IMR-90 (cell line): ENCODE measurements at regions not wholly inside any gene's neighbourhood (a gene's known extent, or its start where the extent isn't known, plus 50 kb on each side); places are given as distances from the start of the nearest gene placed in this dataset.

Experiments used
- ATAC-seq: fragments of 200-7000 bp; cut with Tn5 transposase; 2 replicates; pipeline ENCODE4 v1.9.1; 2020; ENCODE audit warnings: low read depth, mild to moderate bottlenecking, moderate library complexity
- BruUV-seq: library from RNA; stranded (reverse); fragments of 400-500 nt; replicated peaks from 2 replicates; lab custom pipeline; 2021; lab: Mats Ljungman, UMichigan
- CTCF ChIA-PET: fragments of 300-600 bp; formaldehyde crosslinking; extraction: SDS; loops from one replicate; lab custom pipeline; 2021; ENCODE audit warnings: antibody characterized with exemption; lab: Yijun Ruan, JAX
- POLR2A ChIA-PET: fragments of 300-600 bp; sonication (Branson Sonifier 250); formaldehyde crosslinking; loops from one replicate; lab custom pipeline; 2022; ENCODE audit warnings: antibody characterized with exemption; ENCODE audit not compliant: unreplicated experiment; lab: Charles Lee
- DNase-seq: peaks from one replicate; pipeline ENCODE4 v3.0.0; 2013
- H2AFZ ChIP-seq: replicated peaks from 2 replicates; pipeline ENCODE3; 2013; ENCODE audit warnings: low read length, mild to moderate bottlenecking; ENCODE audit not compliant: poor library complexity
- H2AK5ac ChIP-seq: 2 replicates; pipeline ENCODE4 v1.6.1; 2013; ENCODE audit warnings: low read depth, low read length, inconsistent platforms
- H2AK9ac ChIP-seq: replicated peaks from 2 replicates; pipeline ENCODE3; 2013; ENCODE audit warnings: mild to moderate bottlenecking, low read depth, low read length, moderate library complexity; ENCODE audit not compliant: poor library complexity
- H2BK120ac ChIP-seq: 2 replicates; pipeline ENCODE4 v1.6.1; 2013; ENCODE audit warnings: low read depth, low read length, inconsistent platforms
- H2BK15ac ChIP-seq: 3 replicates; pipeline ENCODE4 v1.6.1; 2013; ENCODE audit warnings: low read depth, low read length, inconsistent platforms
- H2BK20ac ChIP-seq: 2 replicates; pipeline ENCODE4 v1.6.1; 2013; ENCODE audit warnings: low read depth, mild to moderate bottlenecking, inconsistent platforms, low read length, moderate library complexity
- H2BK5ac ChIP-seq: 2 replicates; pipeline ENCODE4 v1.6.1; 2013; ENCODE audit warnings: mild to moderate bottlenecking, low read depth, low read length, inconsistent platforms; ENCODE audit not compliant: poor library complexity, severe bottlenecking
- H3K14ac ChIP-seq: replicated peaks from 2 replicates; pipeline ENCODE4 v1.6.1; 2013; ENCODE audit warnings: low read depth, low read length, inconsistent platforms
- H3K18ac ChIP-seq: 2 replicates; pipeline ENCODE4 v1.6.1; 2013; ENCODE audit warnings: low read depth, low read length, control low read depth
- H3K23ac ChIP-seq: 2 replicates; pipeline ENCODE4 v1.6.1; 2013; ENCODE audit warnings: low read depth, low read length, inconsistent platforms
- H3K27ac ChIP-seq: 2 replicates; pipeline ENCODE4 v1.5.1; 2013; ENCODE audit warnings: mild to moderate bottlenecking, control low read depth, low read length; ENCODE audit not compliant: insufficient read depth
- H3K27me3 ChIP-seq: 2 replicates; pipeline ENCODE4 v1.6.1; 2013; ENCODE audit warnings: low read length; ENCODE audit not compliant: control insufficient read depth, insufficient read depth
- H3K36me3 ChIP-seq: 2 replicates; pipeline ENCODE4 v1.6.1; 2013; ENCODE audit warnings: low read length, mixed read lengths; ENCODE audit not compliant: control insufficient read depth, insufficient read depth
- H3K4ac ChIP-seq: 2 replicates; pipeline ENCODE4 v1.6.1; 2013; ENCODE audit warnings: low read depth, low read length, inconsistent platforms
- H3K4me1 ChIP-seq: 2 replicates; pipeline ENCODE4 v1.6.1; 2013; ENCODE audit warnings: low read length, mixed read lengths; ENCODE audit not compliant: control insufficient read depth, insufficient read depth
- H3K4me2 ChIP-seq: 2 replicates; pipeline ENCODE4 v1.6.1; 2013; ENCODE audit warnings: low read depth, mild to moderate bottlenecking, control low read depth, low read length, moderate library complexity
- H3K4me3 ChIP-seq: 2 replicates; pipeline ENCODE4 v1.5.1; 2013; ENCODE audit warnings: low read depth, mild to moderate bottlenecking, control low read depth, low read length, moderate library complexity; ENCODE audit not compliant: insufficient read depth
- H3K56ac ChIP-seq: 2 replicates; pipeline ENCODE4 v1.6.1; 2013; ENCODE audit warnings: low read length, inconsistent platforms; ENCODE audit not compliant: insufficient read depth; ENCODE audit errors: extremely low read depth
- H3K79me1 ChIP-seq, 2 experiments: 2 replicates each; pipeline ENCODE4 v1.6.1; 2013; ENCODE audit warnings: low read length in 2 of 2, inconsistent platforms in 1 of 2, low read depth in 1 of 2
- H3K9ac ChIP-seq: 2 replicates; pipeline ENCODE4 v1.6.1; 2013; ENCODE audit warnings: low read depth, low read length, control low read depth
- H3K9me1 ChIP-seq: 2 replicates; pipeline ENCODE4 v1.6.1; 2013; ENCODE audit warnings: low read length, inconsistent platforms; ENCODE audit not compliant: insufficient read depth
- H3K9me3 ChIP-seq: 2 replicates; pipeline ENCODE4 v1.6.1; 2013; ENCODE audit warnings: low read length; ENCODE audit not compliant: control insufficient read depth, insufficient read depth
- H4K20me1 ChIP-seq: 2 replicates; pipeline ENCODE4 v1.6.1; 2013; ENCODE audit warnings: low read length, inconsistent platforms; ENCODE audit not compliant: insufficient read depth
- H4K5ac ChIP-seq: 2 replicates; pipeline ENCODE4 v1.6.1; 2013; ENCODE audit warnings: mild to moderate bottlenecking, low read depth, low read length, control low read depth
- H4K8ac ChIP-seq, 2 experiments: 2 replicates each; pipeline ENCODE4 v1.6.1; 2013; ENCODE audit warnings: low read depth in 2 of 2, low read length in 2 of 2, control low read depth in 1 of 2, inconsistent platforms in 1 of 2
- H4K91ac ChIP-seq: 2 replicates; pipeline ENCODE4 v1.6.1; 2013; ENCODE audit warnings: low read depth, low read length, inconsistent platforms; ENCODE audit not compliant: insufficient read depth
- CHD1 ChIP-seq: IDR thresholded peaks from 2 replicates; pipeline ENCODE4 v1.6.1; 2012; ENCODE audit warnings: low read depth, low read length, improper control_type of control experiment
- MAZ ChIP-seq: IDR thresholded peaks from 2 replicates; pipeline ENCODE4 v1.6.1; 2012; ENCODE audit warnings: low read depth, mild to moderate bottlenecking, low read length, improper control_type of control experiment, moderate library complexity, borderline replicate concordance
- MXI1 ChIP-seq: IDR thresholded peaks from 2 replicates; pipeline ENCODE4 v1.6.1; 2012; ENCODE audit warnings: low read depth, mild to moderate bottlenecking, low read length, moderate library complexity, borderline replicate concordance
- NFE2L2 ChIP-seq: fragments of 150-350 bp; IDR thresholded peaks from 2 replicates; pipeline ENCODE4 v1.6.1; 2016; ENCODE audit warnings: low read depth, mild to moderate bottlenecking, low read length
- POLR2A ChIP-seq: IDR thresholded peaks from 2 replicates; pipeline ENCODE4 v1.6.1; 2012; ENCODE audit warnings: mild to moderate bottlenecking, low read depth, low read length
- WGBS, 2 experiments: methylation state at CpG; one replicate each; pipeline versions ENCODE4 v1.1.5 to v1.1.7; 2013; ENCODE audit warnings: missing lambda C conversion rate in 2 of 2; ENCODE audit not compliant: insufficient read length in 1 of 2; ENCODE audit errors: extremely low coverage in 2 of 2; 5-methylcytosine and 5-hydroxymethylcytosine counted together
- dilution Hi-C: fragments of 300-500 bp; cut with HindIII; formaldehyde crosslinking; loops from one replicate; pipeline ENCODE4 v1.14.3; 2018; ENCODE audit warnings: low sequenced_read_pairs; ENCODE audit not compliant: unreplicated experiment
- in situ Hi-C: fragments of 300-500 bp; cut with MboI; formaldehyde crosslinking; loops from 3 replicates; pipeline ENCODE4 v1.14.3; 2019; ENCODE audit warnings: low sequenced_read_pairs, inconsistent platforms, mixed read lengths
- intact Hi-C: fragments of 100-400 bp; cut with micrococcal nuclease; formaldehyde crosslinking; loops from 2 replicates; pipeline ENCODE4 v1.10.0; 2022
- TF ChIP-seq, protein P1 (sequence below): fragments of 150-350 bp; IDR thresholded peaks from 2 replicates; pipeline ENCODE4 v1.6.1; 2016; ENCODE audit warnings: low read depth, mild to moderate bottlenecking, low read length, moderate library complexity, borderline replicate concordance

DNA sequence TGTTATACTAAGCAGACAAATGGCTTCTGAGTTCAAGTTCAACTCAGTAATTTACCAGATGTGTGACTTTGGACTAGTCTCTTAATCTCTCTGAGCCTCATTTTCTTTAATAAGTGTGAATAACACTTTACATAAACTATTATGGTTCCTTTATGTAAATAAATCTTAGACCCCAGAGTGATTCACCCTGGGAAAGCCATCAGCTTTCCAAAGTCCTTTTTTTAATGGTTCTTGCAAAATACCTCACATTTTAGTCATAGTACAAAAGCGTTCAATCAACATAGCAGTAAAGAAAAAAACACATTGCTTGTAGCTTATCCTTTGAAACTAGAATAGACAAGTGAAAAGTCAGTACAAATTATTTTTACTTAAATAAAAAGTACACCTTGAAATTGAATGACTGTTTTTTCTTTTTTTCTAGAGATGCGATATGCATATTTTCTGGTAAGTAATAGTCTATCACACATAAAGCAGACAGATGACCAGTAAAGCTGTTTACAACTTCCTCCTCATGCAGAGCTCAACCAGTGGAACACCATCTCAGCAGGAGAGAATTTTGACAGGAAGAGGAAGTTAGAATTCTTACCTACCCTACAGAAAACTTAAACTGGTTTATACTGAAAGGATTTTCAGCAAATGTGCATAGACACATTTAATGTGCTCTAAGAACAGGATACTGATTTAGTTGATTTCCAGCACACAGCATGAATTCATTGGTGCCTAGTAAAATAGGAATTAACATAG is 123.0 kb upstream of the AGBL1 start (continued):
- TF ChIP-seq, protein P1, sequence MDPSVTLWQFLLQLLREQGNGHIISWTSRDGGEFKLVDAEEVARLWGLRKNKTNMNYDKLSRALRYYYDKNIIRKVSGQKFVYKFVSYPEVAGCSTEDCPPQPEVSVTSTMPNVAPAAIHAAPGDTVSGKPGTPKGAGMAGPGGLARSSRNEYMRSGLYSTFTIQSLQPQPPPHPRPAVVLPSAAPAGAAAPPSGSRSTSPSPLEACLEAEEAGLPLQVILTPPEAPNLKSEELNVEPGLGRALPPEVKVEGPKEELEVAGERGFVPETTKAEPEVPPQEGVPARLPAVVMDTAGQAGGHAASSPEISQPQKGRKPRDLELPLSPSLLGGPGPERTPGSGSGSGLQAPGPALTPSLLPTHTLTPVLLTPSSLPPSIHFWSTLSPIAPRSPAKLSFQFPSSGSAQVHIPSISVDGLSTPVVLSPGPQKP, result no peak
- TF ChIP-seq MAZ (no peak), POLR2A (no peak), CHD1 (no peak)

DNA sequence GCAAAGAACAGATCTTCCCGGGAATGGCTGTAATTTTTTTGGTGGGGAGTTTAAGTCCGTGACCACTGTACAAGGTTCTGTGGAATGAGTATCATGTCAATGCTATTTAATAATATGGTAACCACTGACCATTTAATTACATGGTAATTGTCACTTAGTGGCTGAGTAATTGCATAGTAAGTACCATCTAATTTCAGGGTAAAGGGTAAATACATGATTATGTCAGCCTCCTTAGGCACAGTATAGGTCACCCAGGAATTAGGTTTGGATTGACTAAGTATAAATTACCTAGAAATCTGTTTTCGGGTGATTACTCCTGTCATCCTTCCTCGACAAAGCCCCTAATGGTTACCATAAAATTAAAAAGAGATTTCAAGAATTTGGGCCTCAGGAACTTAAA is 120.1 kb upstream of the AGBL1 start:
- Histone ChIP-seq H4K91ac (no peak overlapping the region), H3K79me1 (no peaks in the 10 kb centered on the region), H2BK20ac (no peak overlapping the region), H3K9ac (no peak overlapping the region), H3K56ac (no peak overlapping the region), H3K18ac (no peak overlapping the region), H3K9me3 (peaks cover 3% of the 10 kb centered on the region; the same call in 1 of the 2 replicates), H3K4me1 (no peaks in the 10 kb centered on the region), H3K9me1 (no peaks in the 10 kb centered on the region), H3K23ac (no peak overlapping the region), H4K20me1 (no peaks in the 10 kb centered on the region), H4K5ac (no peak overlapping the region), H2BK15ac (no peak overlapping the region), H2AK5ac (no peak overlapping the region), H3K14ac (no peak overlapping the region), H3K4me2 (no peak overlapping the region), H2AK9ac (no peak overlapping the region), H3K4me3 (no peak overlapping the region), H2BK120ac (no peak overlapping the region), H3K4ac (no peak overlapping the region), H3K27me3 (no peaks in the 10 kb centered on the region), H4K8ac (no peak overlapping the region), H2BK5ac (no peak overlapping the region), H3K27ac (no peak overlapping the region), H2AFZ (no peak overlapping the region), H3K36me3 (no peaks in the 10 kb centered on the region)
- no CpG with 5 or more reads among the region's 4 CpGs for WGBS, 2 experiments
- ChIA-PET CTCF (no interaction called here), POLR2A (no interaction called here)
- BruUV-seq, result no TSS peak
- ATAC-seq, result no peak
- no peak for DNase-seq
- no peak for TF ChIP-seq NFE2L2
- TF ChIP-seq MXI1, result no peak
- in situ Hi-C loops, result no loop called here
- intact Hi-C loops, result no loop called here
- dilution Hi-C loops, result no loop called here
